MCF 10A (cell line): ENCODE measurements at regions not wholly inside any gene's neighbourhood (a gene's known extent, or its start where the extent isn't known, plus 50 kb on each side); places are given as distances from the start of the nearest gene placed in this dataset.

Experiments used
- BruUV-seq: library from RNA; stranded (reverse); fragments of 400-500 nt; replicated peaks from 2 replicates; lab custom pipeline; 2021; lab: Mats Ljungman, UMichigan
- CTCF ChIA-PET: fragments of 300-600 bp; sonication (Branson Sonifier 250); formaldehyde crosslinking; extraction: SDS; loops from one replicate; lab custom pipeline; 2021; ENCODE audit warnings: antibody characterized with exemption, inconsistent platforms; lab: Yijun Ruan, JAX
- POLR2A ChIA-PET: fragments of 300-600, 350-650 bp; sonication (Branson Sonifier 250); formaldehyde crosslinking; extraction: SDS; loops from one replicate; lab custom pipeline; 2020; ENCODE audit warnings: antibody characterized with exemption, inconsistent platforms; lab: Yijun Ruan, JAX
- DNase-seq: peaks from one replicate; pipeline ENCODE4 v3.0.0-alpha.2; 2018; ENCODE audit not compliant: unreplicated experiment
- H3K27ac Mint-ChIP-seq: one replicate; pipeline ENCODE4 v1.8.0; 2022; ENCODE audit warnings: mild to moderate bottlenecking, low read depth, mixed read lengths; ENCODE audit not compliant: unreplicated experiment
- H3K27me3 Mint-ChIP-seq: one replicate; pipeline ENCODE4 v1.8.0; 2022; ENCODE audit warnings: mixed read lengths; ENCODE audit not compliant: insufficient read depth, unreplicated experiment
- H3K36me3 Mint-ChIP-seq: one replicate; pipeline ENCODE4 v1.8.0; 2022; ENCODE audit warnings: mild to moderate bottlenecking, moderate library complexity, mixed read lengths; ENCODE audit not compliant: insufficient read depth, unreplicated experiment
- H3K4me1 Mint-ChIP-seq: one replicate; pipeline ENCODE4 v1.8.0; 2022; ENCODE audit warnings: mixed read lengths; ENCODE audit not compliant: insufficient read depth, unreplicated experiment
- H3K4me3 Mint-ChIP-seq: one replicate; pipeline ENCODE4 v1.8.0; 2022; ENCODE audit warnings: mild to moderate bottlenecking, moderate library complexity, mixed read lengths; ENCODE audit not compliant: unreplicated experiment
- H3K9me3 Mint-ChIP-seq: one replicate; pipeline ENCODE4 v1.8.0; 2022; ENCODE audit warnings: mixed read lengths; ENCODE audit not compliant: unreplicated experiment
- CTCF ChIP-seq: fragments of 200-600 bp; IDR thresholded peaks from one replicate; pipeline ENCODE4 v1.8.0; 2022; ENCODE audit warnings: antibody characterized with exemption, mild to moderate bottlenecking; ENCODE audit not compliant: unreplicated experiment
- intact Hi-C: fragments of 100-400 bp; cut with micrococcal nuclease; formaldehyde crosslinking; loops from 2 replicates; pipeline ENCODE4 v1.14.1; 2022

- POLR2A ChIA-PET, result interaction anchor here (0.9 kb wide), 1 partner anchor 21 kb away, joined by 4 read pairs; no protein-coding TSS in a partner anchor
- TF ChIP-seq CTCF, result no peak
- CTCF ChIA-PET, result no interaction called here
- H3K9me3 Mint-ChIP-seq, result peaks cover 9% of the 10 kb centered on the region
- no peaks in the 10 kb centered on the region for H3K36me3 Mint-ChIP-seq
- H3K4me3 Mint-ChIP-seq, result no peak overlapping the region
- no peaks in the 10 kb centered on the region for H3K27me3 Mint-ChIP-seq
- intact Hi-C loops, result no loop called here
- no peaks in the 10 kb centered on the region for H3K4me1 Mint-ChIP-seq
- DNase-seq, result no peak
- BruUV-seq, result no TSS peak
- H3K27ac Mint-ChIP-seq, result no peak overlapping the region
Observed at GRCh38 chr2:129751409-129751808, 228.1 kb upstream of the RAB6C start.

- Mint-ChIP-seq H3K4me1 (no peaks in the 10 kb centered on the region), H3K36me3 (no peaks in the 10 kb centered on the region), H3K9me3 (peaks cover 9% of the 10 kb centered on the region), H3K4me3 (no peak overlapping the region), H3K27me3 (no peaks in the 10 kb centered on the region), H3K27ac (no peak overlapping the region)
- ChIA-PET POLR2A (no interaction called here), CTCF (interaction anchor here (0.6 kb wide), 1 partner anchor 184 kb away, joined by 3 read pairs; no protein-coding TSS in a partner anchor)
- intact Hi-C loops, result no loop called here
- no TSS peak for BruUV-seq
- TF ChIP-seq CTCF, result no peak
- DNase-seq, result no peak
Observed at GRCh38 chr2:129752176-129752575, 227.3 kb upstream of the RAB6C start.

- no TSS peak for BruUV-seq
- POLR2A ChIA-PET, result no interaction called here
Observed at GRCh38 chr2:129752686-129753085, 226.8 kb upstream of the RAB6C start.

GRCh38 chr2:129753261-129753660, 226.2 kb upstream of the RAB6C start:
- Mint-ChIP-seq H3K9me3 (peaks cover 9% of the 10 kb centered on the region), H3K27ac (no peak overlapping the region), H3K4me3 (no peak overlapping the region), H3K4me1 (no peaks in the 10 kb centered on the region), H3K27me3 (no peaks in the 10 kb centered on the region), H3K36me3 (no peaks in the 10 kb centered on the region)
- CTCF ChIA-PET, result no interaction called here
- intact Hi-C loops, result no loop called here
- no peak for DNase-seq
- TF ChIP-seq CTCF, result no peak
- BruUV-seq, result no TSS peak
- POLR2A ChIA-PET, result no interaction called here

More at GRCh38 chr2:129752686-129753085, 226.8 kb upstream of the RAB6C start:
- Mint-ChIP-seq H3K9me3 (peaks cover 9% of the 10 kb centered on the region), H3K4me1 (no peaks in the 10 kb centered on the region), H3K27ac (no peak overlapping the region), H3K4me3 (no peak overlapping the region), H3K36me3 (no peaks in the 10 kb centered on the region), H3K27me3 (no peaks in the 10 kb centered on the region)
- CTCF ChIA-PET, result interaction anchor here (0.6 kb wide), 1 partner anchor 185 kb away, joined by 3 read pairs; no protein-coding TSS in a partner anchor
- DNase-seq, result no peak
- TF ChIP-seq CTCF, result no peak
- intact Hi-C loops, result no loop called here
